GM21723 (cell line): ENCODE measurements at regions not wholly inside any gene's neighbourhood (a gene's known extent, or its start where the extent isn't known, plus 50 kb on each side); places are given as distances from the start of the nearest gene placed in this dataset.
"Not testable (repeated sequence)": the region's sequence is repeated elsewhere in the genome, so short reads cannot be mapped to it uniquely, and the experiment has no call there.

Source experiments
- ATAC-seq: cut with Tn5 transposase; IDR thresholded peaks from one replicate; pipeline ENCODE4 v1.9.1; 2021; ENCODE audit warnings: mild to moderate bottlenecking, moderate library complexity; ENCODE audit not compliant: unreplicated experiment

DNA sequence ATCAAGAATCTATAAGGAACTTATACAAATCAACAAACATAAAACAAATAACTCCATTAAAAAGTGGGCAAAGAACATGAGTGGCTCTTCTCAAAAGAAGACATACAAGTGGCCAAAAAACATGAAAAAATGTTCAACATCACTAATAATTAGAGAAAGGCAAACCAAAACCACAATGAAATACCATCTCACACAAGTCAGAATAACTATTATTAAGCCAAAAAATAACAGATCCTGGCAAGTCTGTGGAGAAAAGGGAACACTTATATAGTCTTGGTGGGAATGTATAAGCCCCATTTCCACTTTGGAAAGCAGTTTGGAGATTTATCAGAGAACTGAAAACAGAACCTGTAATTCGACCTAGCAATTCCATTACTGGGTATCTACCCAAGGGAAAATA lies 921.0 kb downstream of the KCNA4 start:
- ATAC-seq = no peak

DNA sequence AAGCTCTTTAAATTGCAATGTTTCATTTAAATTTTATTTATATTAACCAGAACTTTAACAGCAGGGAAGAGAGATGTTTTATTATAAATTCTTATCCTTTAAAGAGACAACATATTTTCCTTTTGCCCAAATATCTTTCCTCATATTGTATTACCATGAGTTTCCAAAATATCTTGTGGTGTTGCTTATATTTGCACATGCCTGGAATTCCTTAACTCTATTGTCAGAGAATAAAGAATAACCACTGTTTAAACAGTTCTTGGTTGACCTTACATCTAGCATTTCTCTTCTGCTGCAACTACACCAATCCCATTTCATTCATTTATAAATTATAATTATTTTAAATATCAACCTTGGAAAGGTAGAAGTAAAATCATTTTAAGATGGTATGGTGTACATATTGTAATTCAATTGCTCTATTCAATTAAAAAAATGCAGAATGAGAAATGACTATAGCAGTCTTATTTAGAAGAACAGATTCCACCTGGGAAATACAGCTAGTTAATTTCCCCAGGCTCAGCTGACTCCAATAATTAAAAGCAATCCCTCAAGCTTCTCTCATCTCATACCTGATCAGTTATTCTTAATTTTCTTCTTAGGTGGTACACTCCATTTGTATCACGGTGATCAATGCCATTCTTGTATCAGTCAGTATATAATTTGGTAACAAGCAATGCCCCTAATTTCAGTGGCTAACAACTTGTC lies 923.3 kb downstream of the KCNA4 start:
- no peak for ATAC-seq

DNA sequence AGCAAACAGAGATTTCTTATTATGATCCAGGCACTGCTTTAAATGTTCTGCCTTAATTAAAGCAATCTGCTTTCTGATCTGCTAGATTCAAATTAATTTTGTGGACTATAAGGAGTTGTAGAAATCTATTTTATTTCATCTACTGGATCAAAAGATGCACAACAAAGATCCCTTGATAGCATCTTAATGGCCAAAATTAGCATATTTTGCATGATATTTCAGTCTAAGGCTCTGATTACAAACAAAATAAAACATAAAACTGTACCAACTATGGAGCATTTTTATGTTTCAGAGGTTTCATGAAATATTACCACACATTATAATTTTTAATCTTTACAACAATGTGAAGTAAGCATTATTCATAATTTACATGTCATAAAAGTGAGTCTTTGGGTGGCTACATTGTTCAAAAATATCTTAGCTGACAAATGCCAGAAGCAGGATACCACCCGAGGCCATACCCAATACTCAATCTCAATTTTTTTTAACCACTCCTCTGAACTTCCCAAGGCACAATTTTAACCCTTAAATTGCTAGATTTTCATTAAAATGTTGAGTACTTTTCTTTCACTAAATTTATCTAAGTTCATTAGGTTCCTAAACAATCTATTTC lies 929.5 kb downstream of the KCNA4 start:
- no peak for ATAC-seq

DNA sequence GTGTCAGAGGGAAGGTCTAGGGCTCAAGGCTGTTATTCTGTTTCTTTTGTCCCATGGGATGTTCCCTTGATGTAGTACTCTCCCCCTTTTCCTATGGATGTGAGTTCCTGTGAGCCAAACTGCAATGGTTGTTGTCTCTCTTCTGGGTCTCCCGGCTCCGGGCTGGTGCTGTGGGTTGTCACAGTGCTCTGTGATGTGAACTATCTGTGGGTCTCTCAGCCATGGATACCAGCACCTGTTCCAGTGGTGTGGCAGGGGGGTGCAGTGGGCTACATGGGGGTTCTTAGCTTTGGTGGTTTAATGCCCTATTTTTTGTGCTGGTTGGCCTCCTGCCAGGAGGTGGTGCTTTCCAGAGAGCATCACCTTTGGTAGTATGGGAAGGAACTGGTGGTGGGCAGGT lies 941.1 kb downstream of the KCNA4 start:
- no peak for ATAC-seq

DNA sequence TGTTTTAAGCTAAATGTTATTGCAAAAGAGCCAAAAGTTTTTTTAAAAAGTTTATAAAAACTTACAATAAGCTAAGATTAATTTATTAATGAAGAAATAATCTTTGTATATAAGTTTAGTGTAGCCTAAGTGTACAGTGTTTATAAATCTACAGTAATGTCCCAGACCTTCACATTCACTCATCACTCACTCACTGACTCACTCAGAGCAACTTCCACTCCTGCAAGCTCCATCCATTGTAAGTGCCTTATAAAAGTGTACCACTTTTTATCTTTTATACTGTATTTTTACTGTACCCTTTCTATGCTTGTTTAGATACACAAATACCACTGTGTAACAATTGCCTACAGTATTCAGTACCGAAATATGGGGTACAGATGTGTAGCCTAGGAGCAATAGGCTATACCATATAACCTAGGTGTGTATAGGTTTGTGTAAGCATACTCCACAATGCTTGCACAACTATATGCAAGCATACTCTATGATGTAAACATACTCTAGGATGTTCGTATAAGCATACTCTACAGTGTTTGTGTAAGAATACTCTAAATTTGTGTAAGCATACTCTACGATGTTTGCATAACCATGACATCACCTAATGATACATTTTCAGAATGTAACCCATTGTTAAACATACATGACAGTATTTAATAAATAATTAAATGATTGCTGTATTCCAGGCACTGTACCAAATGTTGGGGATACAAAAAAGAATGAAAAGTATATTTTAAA lies 953.0 kb downstream of the KCNA4 start:
- ATAC-seq = no peak

DNA sequence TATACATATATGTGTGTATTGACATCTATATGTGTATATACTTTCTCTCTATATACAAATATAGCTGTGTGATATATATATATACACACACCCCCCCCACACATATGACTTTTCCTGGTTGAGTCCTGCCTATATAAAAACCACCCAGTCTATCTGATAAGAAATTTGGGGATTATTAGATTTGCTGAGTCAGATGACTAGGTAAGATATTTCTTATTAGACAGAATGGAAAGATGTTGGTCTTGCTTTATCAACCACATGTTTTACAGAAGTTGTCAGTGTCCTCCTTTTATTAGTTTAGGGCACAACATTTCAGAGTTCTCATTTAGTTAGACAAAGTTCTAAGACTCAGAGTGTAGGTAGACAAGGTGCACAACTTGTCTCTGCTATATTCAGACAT lies 953.3 kb downstream of the METTL15 start:
- ATAC-seq = no peak

DNA sequence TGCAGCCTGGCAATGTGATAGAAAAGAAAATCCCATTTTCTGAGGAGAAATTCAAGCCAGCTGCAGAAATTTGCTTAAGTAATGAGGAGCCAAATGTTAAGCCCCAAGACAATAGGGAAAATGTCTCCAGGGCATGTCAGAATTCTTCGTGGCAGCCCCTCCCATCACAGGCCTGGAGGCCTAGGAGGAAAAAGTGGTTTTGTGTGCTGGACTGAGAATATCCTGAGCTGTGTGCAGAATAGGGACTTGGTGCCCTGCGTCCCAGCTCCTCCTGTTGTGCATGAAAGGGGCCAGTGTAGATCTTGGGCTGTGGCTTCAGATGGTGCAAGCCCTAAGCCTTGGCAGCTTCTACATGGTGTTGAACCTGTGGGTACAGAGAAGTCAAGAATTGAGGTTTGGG lies 948.3 kb downstream of the METTL15 start:
- not testable (repeated sequence) for ATAC-seq

DNA sequence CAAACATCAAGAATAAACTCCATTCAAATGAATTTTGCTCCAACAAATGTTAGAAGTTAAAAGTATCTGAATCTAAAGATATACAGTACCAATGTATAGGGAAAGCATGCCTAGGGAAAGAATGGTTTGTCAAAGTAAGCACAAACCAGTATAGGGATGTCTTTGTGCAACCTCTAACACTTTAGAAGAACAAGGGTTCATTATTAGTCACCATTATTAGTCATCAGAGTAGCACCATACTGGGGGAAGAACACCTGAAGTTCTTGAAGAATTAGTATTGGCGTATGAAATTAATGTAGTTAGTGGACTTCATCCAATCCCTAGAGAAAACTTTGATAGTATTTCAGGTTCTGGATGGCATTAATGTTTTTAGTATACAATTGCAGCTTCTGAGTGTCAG lies 943.7 kb downstream of the METTL15 start:
- ATAC-seq = no peak

DNA sequence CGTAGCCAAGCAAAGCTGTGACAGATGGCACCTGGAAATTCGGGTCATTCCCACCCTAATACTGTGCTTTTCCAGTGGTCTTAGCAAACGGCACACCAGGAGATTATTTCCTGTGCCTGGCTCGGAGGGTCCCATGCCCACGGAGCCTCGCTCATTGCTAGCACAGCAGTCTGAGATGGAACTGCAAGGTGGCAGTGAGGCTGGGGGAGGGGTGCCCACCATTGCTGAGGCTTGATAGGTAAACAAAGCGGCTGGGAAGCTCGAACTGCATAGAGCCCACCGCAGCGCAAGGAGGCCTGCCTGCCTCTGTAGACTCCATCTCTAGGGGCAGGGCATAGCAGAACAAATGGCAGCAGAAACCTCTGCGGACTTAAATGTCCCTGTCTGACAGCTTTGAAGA lies 942.8 kb downstream of the METTL15 start:
- ATAC-seq = not testable (repeated sequence)

DNA sequence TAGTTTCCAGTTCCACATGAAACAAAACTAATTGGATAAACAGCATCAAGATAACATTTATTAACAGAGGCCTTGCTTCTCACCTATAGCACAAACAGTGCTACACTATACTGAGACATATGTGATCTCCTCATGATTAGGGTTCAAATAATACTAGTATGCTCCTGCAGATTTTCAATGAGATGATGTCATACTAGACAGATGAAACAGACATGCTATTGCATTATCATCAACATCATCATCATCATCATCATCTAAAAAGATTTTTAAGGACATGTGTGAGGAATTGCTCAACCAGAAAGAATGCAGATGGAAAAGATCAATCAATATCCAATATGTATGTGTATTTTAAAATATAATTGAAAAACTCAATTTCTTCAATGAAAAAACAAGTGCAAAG lies 932.3 kb downstream of the METTL15 start:
- no peak for ATAC-seq

DNA sequence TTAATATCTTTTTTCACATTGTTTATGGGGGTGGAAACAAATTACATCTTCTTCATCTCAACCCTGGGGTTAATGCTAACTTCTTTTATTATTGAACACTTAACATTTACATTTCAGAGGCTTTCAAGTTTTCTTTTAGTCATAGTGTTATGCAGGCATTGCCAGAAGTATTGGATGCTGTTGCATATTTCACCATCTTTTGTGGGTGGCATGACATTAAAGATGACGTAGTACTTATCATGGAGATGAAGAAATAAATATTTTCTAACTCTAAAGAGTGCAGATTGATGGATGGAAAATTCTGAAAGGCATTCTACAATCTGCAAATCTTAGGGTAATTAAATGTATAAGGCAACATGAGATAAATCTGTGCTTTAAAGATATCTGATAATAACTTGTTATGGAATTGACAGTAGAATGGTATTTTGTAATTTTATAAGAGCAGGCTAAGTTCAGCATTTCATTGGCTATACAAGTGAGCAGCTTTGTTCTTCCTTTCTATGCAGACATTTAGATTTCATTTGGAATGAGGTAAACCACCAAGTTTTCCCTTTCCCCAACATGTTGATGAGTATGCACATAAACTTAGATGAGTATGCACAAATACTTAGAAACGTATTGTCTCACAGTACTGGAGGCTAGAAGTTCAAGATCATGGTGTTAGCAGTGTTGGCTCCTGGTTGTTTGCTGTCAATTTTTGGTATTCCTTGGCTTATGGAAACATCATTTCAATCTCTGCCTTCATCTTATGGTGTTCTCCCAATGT lies 924.4 kb downstream of the METTL15 start:
- ATAC-seq = no peak

DNA sequence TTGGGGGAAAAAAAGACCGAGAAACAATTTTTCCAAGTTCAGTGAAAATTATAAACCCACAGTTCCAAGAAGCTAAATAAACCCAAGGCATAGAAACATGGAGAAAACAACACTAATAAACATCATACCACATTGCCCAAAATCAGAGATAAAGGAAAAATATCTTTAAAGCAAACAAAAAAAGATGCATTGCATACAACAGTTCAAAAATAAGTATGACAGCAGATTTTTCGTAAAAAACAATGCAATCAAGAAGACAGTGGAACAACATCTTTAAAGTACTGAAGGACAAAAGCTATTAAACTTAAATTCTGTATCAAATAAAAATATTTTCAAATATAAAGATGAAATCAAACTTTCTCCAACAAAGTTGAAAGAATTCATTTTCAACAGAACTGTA lies 921.3 kb downstream of the METTL15 start:
- ATAC-seq = no peak

DNA sequence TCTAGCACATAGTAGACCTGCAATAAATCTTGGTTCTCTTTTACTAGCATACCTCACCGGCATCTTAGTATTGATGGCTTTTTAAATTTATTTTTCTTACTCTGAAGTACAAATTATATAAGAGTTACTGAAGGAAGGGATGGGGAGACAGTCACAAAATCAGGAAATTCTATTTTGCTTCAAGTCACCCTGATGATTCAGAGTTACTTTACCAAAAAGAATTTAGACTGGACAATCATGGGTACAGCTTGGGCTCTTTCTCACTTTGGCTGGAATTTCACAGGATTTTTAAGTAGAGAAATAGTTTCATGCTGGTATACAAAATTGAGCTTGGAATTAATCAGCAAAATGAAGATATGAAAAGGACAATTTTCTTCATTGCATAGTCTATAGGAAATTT lies 919.2 kb downstream of the METTL15 start:
- ATAC-seq = no peak

DNA sequence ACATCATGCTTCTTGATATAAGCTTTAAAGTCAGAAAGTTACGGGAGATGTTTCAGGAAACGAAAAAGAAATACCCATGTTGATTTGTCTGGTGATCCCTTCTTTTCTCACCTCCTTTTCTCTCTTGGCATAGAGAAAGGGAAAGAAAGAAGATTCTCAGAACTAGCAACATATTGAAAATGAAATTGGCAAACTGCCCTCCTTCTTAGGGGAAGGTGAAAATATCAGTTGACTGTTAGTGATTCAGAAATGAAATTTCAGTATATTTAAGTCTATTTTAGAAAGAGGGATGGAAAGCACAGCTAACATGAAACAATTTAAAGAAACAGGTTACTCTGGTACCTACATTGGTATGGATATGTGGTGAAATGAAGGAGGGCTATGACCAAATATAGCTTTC lies 918.1 kb downstream of the METTL15 start:
- ATAC-seq = no peak

DNA sequence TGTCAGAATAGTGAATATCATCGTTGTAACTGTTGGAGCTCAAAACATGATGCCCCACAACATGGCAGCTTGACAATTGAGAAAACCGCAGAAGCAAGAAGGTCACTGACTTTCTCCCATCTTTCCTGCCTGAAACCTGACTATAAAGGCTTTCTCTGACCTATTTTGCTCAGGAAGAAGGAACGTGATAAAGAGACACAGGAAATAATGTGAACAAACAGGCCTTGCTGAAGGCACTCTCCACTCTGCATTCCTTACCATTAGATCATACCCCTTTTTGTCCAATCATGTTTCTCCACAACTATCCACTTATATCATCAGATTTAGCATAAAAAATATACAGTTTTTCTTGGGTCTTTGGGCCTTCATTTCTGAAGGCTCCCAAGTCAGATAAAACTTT lies 916.8 kb downstream of the METTL15 start:
- no peak for ATAC-seq

DNA sequence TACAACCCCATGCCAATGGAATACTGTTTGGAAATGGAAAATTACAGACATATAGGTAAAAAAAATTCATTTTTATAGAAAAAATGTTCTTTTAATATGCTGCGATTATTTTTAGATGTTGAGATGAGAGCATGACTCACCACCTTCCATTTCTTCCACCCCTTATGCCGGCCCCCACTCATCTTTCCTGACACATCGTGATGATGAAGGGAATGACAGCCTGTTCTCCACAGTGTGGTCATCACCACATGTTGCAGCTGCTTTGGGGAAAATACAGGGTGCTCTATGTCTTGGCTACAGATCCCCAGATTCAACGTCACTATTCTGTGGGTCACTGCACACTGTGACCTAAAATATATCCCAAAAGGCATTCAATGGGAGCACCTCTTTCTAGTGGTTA lies 916.2 kb downstream of the METTL15 start:
- ATAC-seq = no peak

DNA sequence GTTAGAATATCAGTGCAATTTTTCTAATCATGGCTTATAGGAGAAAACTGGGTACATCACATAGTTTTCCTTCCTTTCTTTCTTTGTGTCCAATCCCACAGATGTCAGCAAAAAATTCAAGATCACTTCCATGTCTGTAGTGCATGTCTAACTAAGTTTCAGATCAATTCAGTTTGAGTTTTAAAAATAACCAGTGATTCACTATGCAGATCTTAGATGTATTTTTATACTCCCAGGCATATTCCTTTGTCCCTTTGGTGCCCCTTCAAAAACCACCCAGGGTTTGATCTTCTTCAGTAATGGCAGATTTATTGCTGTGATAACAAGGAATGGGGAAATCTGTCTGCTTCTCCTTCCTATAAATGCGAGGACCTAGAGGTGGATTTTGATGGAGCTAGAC lies 915.6 kb downstream of the METTL15 start:
- no peak for ATAC-seq

DNA sequence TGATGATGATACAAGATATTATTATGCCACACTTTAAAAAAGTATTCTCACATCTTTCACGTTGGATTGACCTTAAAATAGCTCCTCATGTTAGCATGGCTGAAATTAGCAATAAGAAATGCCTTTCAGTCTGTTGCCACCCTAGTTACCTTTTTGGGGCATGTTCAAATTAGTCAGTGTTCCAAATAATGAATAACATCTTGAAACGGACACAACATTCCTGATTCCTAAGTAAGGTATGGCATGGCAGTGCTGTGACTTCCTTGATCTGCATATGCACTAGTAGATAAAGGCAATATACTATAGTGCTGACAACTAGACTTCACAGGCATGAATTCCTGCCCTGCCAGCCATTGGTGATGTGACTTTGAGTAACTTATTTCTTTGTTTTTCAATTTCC lies 914.5 kb downstream of the METTL15 start:
- ATAC-seq = no peak

DNA sequence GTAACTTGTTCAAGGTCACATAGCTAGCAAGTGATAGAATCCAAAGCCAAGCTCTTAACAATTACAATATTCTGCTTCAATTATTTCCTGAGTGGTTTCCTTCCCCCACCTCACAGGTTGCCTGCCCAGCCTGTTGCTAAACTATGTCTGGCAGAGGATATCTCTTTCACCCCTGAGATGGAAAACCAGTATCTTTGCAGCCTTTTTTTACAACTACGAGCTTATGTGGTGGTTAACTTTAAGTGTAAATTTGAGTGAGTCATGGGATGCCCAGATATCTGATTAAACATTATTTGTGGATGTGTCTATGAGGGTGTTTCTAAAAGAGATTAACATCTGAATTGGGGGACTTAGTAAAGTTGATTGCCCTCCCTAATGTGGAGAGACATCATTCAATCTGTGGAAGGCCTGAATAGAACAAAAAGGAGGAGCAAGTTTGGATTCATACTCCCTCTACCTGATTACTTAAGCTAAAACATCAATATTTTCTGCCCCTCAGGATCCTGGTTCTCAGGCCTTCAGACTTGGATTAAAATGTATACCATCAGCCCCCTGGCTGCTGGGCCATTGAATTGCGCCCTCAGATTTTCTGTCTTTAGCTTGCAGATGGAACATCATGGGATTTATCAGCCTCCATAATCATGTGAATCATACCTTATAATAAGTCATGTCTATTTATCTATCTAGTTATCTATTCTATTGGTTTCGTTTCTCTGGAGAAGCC lies 911.9 kb downstream of the METTL15 start:
- no peak for ATAC-seq

DNA sequence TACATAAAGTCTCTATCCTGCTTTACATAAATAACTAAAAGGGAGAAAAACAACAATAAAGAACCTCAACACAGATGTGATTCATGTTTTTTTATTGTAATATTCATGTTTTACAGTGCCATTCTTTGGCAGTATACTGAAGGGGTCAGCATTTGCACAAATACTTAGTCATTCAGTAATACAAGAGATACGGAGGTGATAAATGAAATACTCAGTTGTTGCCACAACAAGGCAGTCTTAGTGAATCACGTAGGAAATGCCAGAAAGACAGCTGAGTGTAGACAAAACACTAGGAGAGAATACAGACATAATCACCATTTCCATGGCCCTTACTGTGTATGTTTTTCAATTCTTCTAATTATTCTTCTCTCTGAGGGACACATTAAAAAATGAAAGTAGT lies 910.4 kb downstream of the METTL15 start:
- ATAC-seq = no peak

DNA sequence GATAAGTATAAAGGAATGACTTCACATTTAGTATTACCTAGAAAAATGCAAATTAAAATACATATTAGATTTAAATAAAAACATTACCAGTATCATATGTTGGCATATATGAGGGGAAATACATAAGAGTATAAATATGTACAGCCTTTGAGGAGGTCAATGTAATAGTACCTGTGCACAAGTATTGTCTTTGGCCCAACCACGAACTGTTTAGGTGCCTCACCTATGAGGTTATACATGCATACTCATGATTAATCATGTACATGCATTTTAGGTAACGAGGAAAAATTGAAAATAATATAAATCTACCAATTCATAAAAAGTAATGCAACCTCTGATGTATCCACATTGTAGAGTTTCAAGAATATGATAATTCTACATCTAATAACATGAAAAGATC lies 909.8 kb downstream of the METTL15 start:
- ATAC-seq = no peak
